Progenitor cell of endocrine pancreas (in vitro differentiated cells): ENCODE measurements at regions not wholly inside any gene's neighbourhood (a gene's known extent, or its start where the extent isn't known, plus 50 kb on each side); places are given as distances from the start of the nearest gene placed in this dataset.

Experiments
- DNase-seq: peaks from one replicate; pipeline ENCODE4 v3.0.0; 2021; ENCODE audit warnings: low spot score; ENCODE audit not compliant: unreplicated experiment
- H3K27ac Mint-ChIP-seq: 2 replicates; pipeline ENCODE4 v1.8.0; 2021; ENCODE audit warnings: mild to moderate bottlenecking, moderate library complexity, mixed read lengths
- H3K27me3 Mint-ChIP-seq: 2 replicates; pipeline ENCODE4 v1.8.0; 2021; ENCODE audit warnings: mixed read lengths
- H3K36me3 Mint-ChIP-seq: 2 replicates; pipeline ENCODE4 v1.8.0; 2022; ENCODE audit warnings: mixed read lengths; ENCODE audit not compliant: insufficient read depth
- H3K4me1 Mint-ChIP-seq: 2 replicates; pipeline ENCODE4 v1.8.0; 2021; ENCODE audit warnings: low read depth, mixed read lengths
- H3K4me3 Mint-ChIP-seq: 2 replicates; pipeline ENCODE4 v1.8.0; 2021; ENCODE audit warnings: low read depth, mild to moderate bottlenecking, moderate library complexity, mixed read lengths
- H3K9me3 Mint-ChIP-seq: 2 replicates; pipeline ENCODE4 v1.8.0; 2021; ENCODE audit warnings: low read depth, mixed read lengths
- TF ChIP-seq, protein P1 (sequence below): fragments of 200-600 bp; sonication (generic); IDR thresholded peaks from one replicate; pipeline ENCODE4 v1.5.0; 2021; ENCODE audit warnings: antibody characterized with exemption, mild to moderate bottlenecking; ENCODE audit not compliant: unreplicated experiment

GRCh38 chr3:112765531-112765930 is 81.1 kb downstream of the CD200R1L start:
- Mint-ChIP-seq H3K4me3 (no peak overlapping the region), H3K27ac (no peak overlapping the region), H3K9me3 (no peaks in the 10 kb centered on the region), H3K36me3 (no peaks in the 10 kb centered on the region), H3K27me3 (no peaks in the 10 kb centered on the region), H3K4me1 (no peaks in the 10 kb centered on the region)
- DNase-seq: no peak
- TF ChIP-seq, protein P1, sequence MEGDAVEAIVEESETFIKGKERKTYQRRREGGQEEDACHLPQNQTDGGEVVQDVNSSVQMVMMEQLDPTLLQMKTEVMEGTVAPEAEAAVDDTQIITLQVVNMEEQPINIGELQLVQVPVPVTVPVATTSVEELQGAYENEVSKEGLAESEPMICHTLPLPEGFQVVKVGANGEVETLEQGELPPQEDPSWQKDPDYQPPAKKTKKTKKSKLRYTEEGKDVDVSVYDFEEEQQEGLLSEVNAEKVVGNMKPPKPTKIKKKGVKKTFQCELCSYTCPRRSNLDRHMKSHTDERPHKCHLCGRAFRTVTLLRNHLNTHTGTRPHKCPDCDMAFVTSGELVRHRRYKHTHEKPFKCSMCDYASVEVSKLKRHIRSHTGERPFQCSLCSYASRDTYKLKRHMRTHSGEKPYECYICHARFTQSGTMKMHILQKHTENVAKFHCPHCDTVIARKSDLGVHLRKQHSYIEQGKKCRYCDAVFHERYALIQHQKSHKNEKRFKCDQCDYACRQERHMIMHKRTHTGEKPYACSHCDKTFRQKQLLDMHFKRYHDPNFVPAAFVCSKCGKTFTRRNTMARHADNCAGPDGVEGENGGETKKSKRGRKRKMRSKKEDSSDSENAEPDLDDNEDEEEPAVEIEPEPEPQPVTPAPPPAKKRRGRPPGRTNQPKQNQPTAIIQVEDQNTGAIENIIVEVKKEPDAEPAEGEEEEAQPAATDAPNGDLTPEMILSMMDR: no peak

DNA sequence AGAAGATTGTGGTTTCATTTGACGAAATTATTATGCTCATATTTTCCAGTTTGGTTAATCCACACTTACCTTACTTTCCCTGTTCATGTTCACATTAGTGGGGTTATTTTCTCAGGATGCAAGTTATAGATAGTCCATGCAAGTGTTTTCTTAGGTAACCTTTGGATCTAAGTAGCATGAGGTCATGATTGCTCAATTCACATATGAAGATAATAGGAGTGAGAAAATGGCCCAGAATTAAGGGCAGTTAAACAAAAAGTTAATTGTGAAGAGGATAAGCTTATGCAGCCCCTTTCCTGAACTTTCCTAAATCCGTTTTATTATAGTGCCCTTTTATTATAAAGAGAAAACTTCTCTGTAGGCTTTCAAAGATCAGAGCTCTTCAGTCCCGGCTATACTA is 83.4 kb downstream of the CD200R1L start:
- Mint-ChIP-seq H3K4me3 (no peak overlapping the region), H3K36me3 (no peaks in the 10 kb centered on the region), H3K4me1 (peaks cover 2% of the 10 kb centered on the region), H3K27me3 (no peaks in the 10 kb centered on the region), H3K27ac (no peak overlapping the region), H3K9me3 (no peaks in the 10 kb centered on the region)
- TF ChIP-seq, protein P1: no peak
- no peak for DNase-seq

DNA sequence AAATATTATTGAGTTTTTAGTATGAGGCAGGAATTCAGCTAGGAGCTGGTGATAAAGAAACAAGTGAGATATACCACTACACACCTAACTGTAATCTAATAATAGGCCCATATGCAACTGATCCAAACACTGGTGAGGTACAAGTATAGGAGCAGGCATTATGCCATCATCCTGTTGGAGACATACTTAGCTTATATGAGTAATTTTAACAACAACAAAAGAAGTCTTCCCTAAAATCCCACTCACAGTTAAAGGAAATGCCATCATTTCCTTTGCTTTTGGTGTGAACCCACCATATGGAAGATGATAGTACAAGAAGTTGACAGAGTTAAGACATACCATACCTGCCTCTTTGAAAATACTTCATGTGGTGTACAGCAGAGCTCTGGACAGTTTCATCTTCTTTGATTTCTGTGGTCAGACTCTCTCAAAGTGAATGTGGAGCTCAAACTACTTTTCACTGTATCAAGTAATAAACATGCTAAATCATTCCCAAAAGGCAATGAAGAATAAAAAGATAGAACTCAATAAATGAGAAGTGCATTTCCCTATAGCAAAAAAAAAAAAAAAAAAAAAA is 85.5 kb downstream of the CD200R1L start:
- H3K27me3 Mint-ChIP-seq: no peaks in the 10 kb centered on the region
- H3K4me1 Mint-ChIP-seq: peaks cover 2% of the 10 kb centered on the region
- H3K36me3 Mint-ChIP-seq: no peaks in the 10 kb centered on the region
- no peak overlapping the region for H3K4me3 Mint-ChIP-seq
- DNase-seq: no peak
- no peak overlapping the region for H3K27ac Mint-ChIP-seq
- peaks cover 3% of the 10 kb centered on the region for H3K9me3 Mint-ChIP-seq
- TF ChIP-seq, protein P1: no peak

GRCh38 chr3:112759681-112760080 is 87.0 kb downstream of the CD200R1L start:
- H3K27me3 Mint-ChIP-seq: no peaks in the 10 kb centered on the region
- no peaks in the 10 kb centered on the region for H3K36me3 Mint-ChIP-seq
- H3K27ac Mint-ChIP-seq: no peak overlapping the region
- H3K9me3 Mint-ChIP-seq: peaks cover 3% of the 10 kb centered on the region
- no peak overlapping the region for H3K4me3 Mint-ChIP-seq
- H3K4me1 Mint-ChIP-seq: peaks cover 2% of the 10 kb centered on the region
- TF ChIP-seq, protein P1: no peak
- DNase-seq: no peak

DNA sequence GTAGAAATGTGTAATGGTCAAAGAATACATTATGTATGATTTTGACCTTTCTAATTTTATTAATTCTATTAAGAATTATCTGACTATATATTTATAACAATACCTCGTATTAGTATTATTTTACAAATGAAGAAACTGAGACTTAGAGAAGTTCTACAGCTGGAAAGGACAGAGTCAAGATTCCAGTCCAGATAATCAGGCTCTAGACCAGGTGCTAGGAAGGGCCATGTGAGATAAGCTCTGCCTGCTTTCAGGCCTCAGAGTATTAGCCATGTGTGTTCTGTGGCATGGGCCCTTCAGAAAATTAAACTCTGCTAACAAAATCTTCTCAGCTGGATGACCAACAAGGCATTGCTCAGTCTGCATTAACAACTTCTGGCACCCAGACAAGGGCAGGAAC is 87.5 kb downstream of the CD200R1L start:
- Mint-ChIP-seq H3K9me3 (peaks cover 3% of the 10 kb centered on the region), H3K4me1 (peaks cover 2% of the 10 kb centered on the region), H3K27ac (no peak overlapping the region), H3K36me3 (no peaks in the 10 kb centered on the region), H3K4me3 (no peak overlapping the region), H3K27me3 (no peaks in the 10 kb centered on the region)
- no peak for DNase-seq
- TF ChIP-seq, protein P1: no peak
